Upper lobe of left lung (tissue), 6 donors: ENCODE measurements at regions not wholly inside any gene's neighbourhood (a gene's known extent, or its start where the extent isn't known, plus 50 kb on each side); places are given as distances from the start of the nearest gene placed in this dataset.

ENCODE experiments used
- ATAC-seq, 2 donors: fragments of 200-7000 bp; cut with Tn5 transposase; one replicate each; pipeline ENCODE4 v1.9.1; 2022; ENCODE audit warnings: mild to moderate bottlenecking in 2 of 2, moderate library complexity in 2 of 2; ENCODE audit not compliant: low FRiP score in 2 of 2
- DNase-seq, 2 donors: peaks; one replicate each; pipeline ENCODE4 v3.0.0-alpha.2; 2019 to 2020
- H3K27ac ChIP-seq, 4 donors: fragments of 200-600 bp; sonication (generic); one replicate each; pipeline ENCODE4 v1.5.1; 2016 to 2019
- H3K27me3 ChIP-seq, 4 donors: fragments of 200-600 bp; sonication (generic); one replicate each; pipeline ENCODE4 v1.5.1; 2017 to 2019
- H3K36me3 ChIP-seq, 4 donors: fragments of 200-600 bp; sonication (generic); one replicate each; pipeline ENCODE4 v1.5.1; 2016 to 2019
- H3K4me1 ChIP-seq, 4 donors: fragments of 200-600 bp; sonication (generic); one replicate each; pipeline ENCODE4 v1.5.1; 2018 to 2019
- H3K4me3 ChIP-seq, 4 donors: fragments of 200-600 bp; sonication (generic); one replicate each; pipeline ENCODE4 v1.5.1; 2017 to 2019; ENCODE audit warnings: mild to moderate bottlenecking in 2 of 4, moderate library complexity in 1 of 4
- H3K9me3 ChIP-seq, 4 donors: fragments of 200-600 bp; sonication (generic); one replicate each; pipeline ENCODE4 v1.5.1; 2018 to 2019
- CTCF ChIP-seq, 6 experiments: fragments of 450-650 bp in 4 of 6; fragments of 200-600 bp in 2 of 6; sonication (generic) in 2 of 6; IDR thresholded peaks; one replicate each; pipeline ENCODE4 v1.5.1; 2016 to 2019; ENCODE audit warnings: antibody characterized with exemption in 6 of 6
- EP300 ChIP-seq, 4 donors: sonication (generic); formaldehyde crosslinking; IDR thresholded peaks; one replicate each; pipeline ENCODE4 v1.5.1; 2017; ENCODE audit warnings: antibody characterized with exemption in 4 of 4, control low read depth in 2 of 4
- POLR2A ChIP-seq, 4 donors: fragments of 450-650 bp; IDR thresholded peaks; one replicate each; pipeline ENCODE4 v1.5.1; 2016 to 2017; ENCODE audit warnings: antibody characterized with exemption in 4 of 4, mild to moderate bottlenecking in 2 of 4
- POLR2AphosphoS5 ChIP-seq, 2 donors: sonication (generic); formaldehyde crosslinking; IDR thresholded peaks; one replicate each; pipeline ENCODE4 v1.5.1; 2017; ENCODE audit warnings: antibody characterized with exemption in 2 of 2
- WGBS, 2 donors: methylation state at CpG; one replicate each; pipeline ENCODE4 v1.1.5; 2017 to 2018; 5-methylcytosine and 5-hydroxymethylcytosine counted together
- donor health status: DM: no; HTN: no; CAD: no; lungs with moderate emphysema.
- donor health status: DM: no; HTN: yes; CAD: no; lungs with severe emphysema.

GRCh38 chr12:108418164-108418890, 79.2 kb upstream of the CMKLR1 start:
- H3K9me3 ChIP-seq: no peaks in the 10 kb centered on the region
- H3K36me3 ChIP-seq: no peaks in the 10 kb centered on the region
- TF ChIP-seq CTCF (IDR thresholded peaks at IDR 0.05) (no peak), POLR2AphosphoS5 (IDR thresholded peaks at IDR 0.05) (no peak), EP300 (IDR thresholded peaks at IDR 0.05) (no peak), POLR2A (IDR thresholded peaks at IDR 0.05) (no peak)
- DNase-seq (no peak), ATAC-seq (no peak)
- H3K4me3 ChIP-seq: no peak overlapping the region
- H3K4me1 ChIP-seq: no peaks in the 10 kb centered on the region
- 84% methylated on average over 2 of the region's 2 CpGs for WGBS, 2 donors
- no peak overlapping the region for H3K27ac ChIP-seq
- no peaks in the 10 kb centered on the region for H3K27me3 ChIP-seq

- H3K4me1 ChIP-seq: no peaks in the 10 kb centered on the region
- H3K4me3 ChIP-seq: no peak overlapping the region
These were observed 74.9 kb upstream of the CMKLR1 start for GRCh38 chr12:108414021-108414420.

GRCh38 chr12:108410689-108411088, 71.6 kb upstream of the CMKLR1 start:
- H3K36me3 ChIP-seq: no peaks in the 10 kb centered on the region
- TF ChIP-seq POLR2A (IDR thresholded peaks at IDR 0.05) (no peak), EP300 (IDR thresholded peaks at IDR 0.05) (no peak), CTCF (IDR thresholded peaks at IDR 0.05) (no peak), POLR2AphosphoS5 (IDR thresholded peaks at IDR 0.05) (no peak)
- DNase-seq (no peak), ATAC-seq (no peak)
- no peaks in the 10 kb centered on the region for H3K27me3 ChIP-seq
- no peaks in the 10 kb centered on the region for H3K4me1 ChIP-seq
- no peak overlapping the region for H3K27ac ChIP-seq
- peaks cover 0 to 8% (median 0%) of the 10 kb centered on the region in 4 donors for H3K9me3 ChIP-seq
- 69 to 93% methylated on average over 3 of the region's 3 CpGs for WGBS, 2 donors
- no peak overlapping the region for H3K4me3 ChIP-seq

More at GRCh38 chr12:108414021-108414420, 74.9 kb upstream of the CMKLR1 start:
- ATAC-seq (no peak), DNase-seq (no peak)
- 83 to 91% methylated on average over 6 of the region's 6 CpGs for WGBS, 2 donors
- no peaks in the 10 kb centered on the region for H3K36me3 ChIP-seq
- TF ChIP-seq POLR2AphosphoS5 (IDR thresholded peaks at IDR 0.05): no peak
- no peak for TF ChIP-seq CTCF (IDR thresholded peaks at IDR 0.05)
- no peak for TF ChIP-seq EP300 (IDR thresholded peaks at IDR 0.05)
- TF ChIP-seq POLR2A (IDR thresholded peaks at IDR 0.05): no peak
- no peak overlapping the region for H3K27ac ChIP-seq
- H3K27me3 ChIP-seq: no peaks in the 10 kb centered on the region
- H3K9me3 ChIP-seq: no peaks in the 10 kb centered on the region

- H3K36me3 ChIP-seq: no peaks in the 10 kb centered on the region
- TF ChIP-seq POLR2A (IDR thresholded peaks at IDR 0.05) (no peak), POLR2AphosphoS5 (IDR thresholded peaks at IDR 0.05) (no peak), CTCF (IDR thresholded peaks at IDR 0.05) (no peak), EP300 (IDR thresholded peaks at IDR 0.05) (no peak)
- 71 to 73% methylated on average over 3 of the region's 3 CpGs for WGBS, 2 donors
These were observed 70.4 kb upstream of the CMKLR1 start for GRCh38 chr12:108409481-108409880.

GRCh38 chr12:108403952-108404351, 64.8 kb upstream of the CMKLR1 start:
- no peak for ATAC-seq
- no peaks in the 10 kb centered on the region for H3K27me3 ChIP-seq
- no peak overlapping the region for H3K4me3 ChIP-seq
- no peak for DNase-seq
- TF ChIP-seq POLR2A (IDR thresholded peaks at IDR 0.05): no peak
- TF ChIP-seq EP300 (IDR thresholded peaks at IDR 0.05): no peak
- no peak for TF ChIP-seq CTCF (IDR thresholded peaks at IDR 0.05)
- TF ChIP-seq POLR2AphosphoS5 (IDR thresholded peaks at IDR 0.05): no peak
- no peak overlapping the region for H3K27ac ChIP-seq
- no peaks in the 10 kb centered on the region for H3K4me1 ChIP-seq
- peaks cover 0 to 8% (median 0%) of the 10 kb centered on the region in 4 donors for H3K9me3 ChIP-seq
- 23 to 50% methylated on average over 3 of the region's 3 CpGs for WGBS, 2 donors
- no peaks in the 10 kb centered on the region for H3K36me3 ChIP-seq

More at GRCh38 chr12:108409481-108409880, 70.4 kb upstream of the CMKLR1 start:
- H3K27me3 ChIP-seq: no peaks in the 10 kb centered on the region
- ATAC-seq (no peak), DNase-seq (no peak)
- H3K27ac ChIP-seq: no peak overlapping the region
- H3K4me3 ChIP-seq: no peak overlapping the region
- no peaks in the 10 kb centered on the region for H3K4me1 ChIP-seq
- H3K9me3 ChIP-seq: peaks cover 0 to 8% (median 0%) of the 10 kb centered on the region in 4 donors
